ENCODE measurements at regions not wholly inside any gene's neighbourhood (a gene's known extent, or its start where the extent isn't known, plus 50 kb on each side); places are given as distances from the start of the nearest gene placed in this dataset.

- Histone ChIP-seq H3K9me3 (ENCODE audit: low read length) (no peaks in the 10 kb centered on the region), H4K20me1 (ENCODE audit: insufficient read depth, low read length) (no peaks in the 10 kb centered on the region), H3K79me2 (ENCODE audit: insufficient read depth, low read length) (no peaks in the 10 kb centered on the region), H3K4me3 (replicated peaks in 1 of 3; ENCODE audit: insufficient read depth in 1 of 3, low read depth in 2 of 3, low read length in 3 of 3) (no peak overlapping the region), H2AFZ (ENCODE audit: low read length) (no peak overlapping the region), H3K27me3 (ENCODE audit: control insufficient read depth in 1 of 2, insufficient read depth in 2 of 2, low read length in 2 of 2) (peaks cover 1 to 20% of the 10 kb centered on the region in 2 experiments; a peak in 2 of 5 replicates), H3K4me2 (ENCODE audit: low read depth, low read length) (no peak overlapping the region), H3K27ac (ENCODE audit: extremely low read length, insufficient read depth, low read length) (no peak overlapping the region), H3K4me1 (ENCODE audit: insufficient read depth, low read length) (no peaks in the 10 kb centered on the region), H3K36me3 (replicated peaks in 1 of 2; ENCODE audit: control insufficient read depth in 1 of 2, insufficient read depth in 2 of 2, low read length in 2 of 2) (no peaks in the 10 kb centered on the region), H3K9ac (ENCODE audit: insufficient read depth, low read depth, low read length) (no peak overlapping the region)
- CTCF ChIA-PET (ENCODE audit: low intra/inter-chr PET ratio, low total read pairs), result no interaction called here
- in situ Hi-C loops (cut with HindIII; ENCODE audit: extremely low pct_ligation_motif_present, low pct_unique_long_range_greater_than_20kb) (no loop called here), intact Hi-C loops (cut with micrococcal nuclease; ENCODE audit: unreplicated experiment) (no loop called here)
- POLR2A ChIA-PET, result no interaction called here
- ATAC-seq (no peak), DNase-seq (ENCODE audit: low spot score) (no peak), FAIRE-seq (no peak)
- TF ChIP-seq BCL3 (CRISPR knock-in tag; IDR thresholded peaks at IDR 0.05), result no peak
- TF ChIP-seq SATB2 (CRISPR knock-in tag; IDR thresholded peaks at IDR 0.05), result no peak
- TF ChIP-seq ZNF773 (CRISPR knock-in tag; IDR thresholded peaks at IDR 0.05; ENCODE audit: borderline replicate concordance), result no peak
- TF ChIP-seq IRF1 (CRISPR knock-in tag; IDR thresholded peaks at IDR 0.05; ENCODE audit: low read depth), result no peak
- TF ChIP-seq FIP1L1 (IDR thresholded peaks at IDR 0.05; ENCODE audit: borderline replicate concordance, insufficient read depth, low read depth, low read length), result no peak
- no peak for TF ChIP-seq MEF2D (CRISPR knock-in tag; IDR thresholded peaks at IDR 0.05)
- TF ChIP-seq WIZ (CRISPR knock-in tag; IDR thresholded peaks at IDR 0.05), result no peak
- TF ChIP-seq ZSCAN29 (CRISPR knock-in tag; conservative IDR thresholded peaks at IDR 0.05), result no peak
- TF ChIP-seq THAP7 (CRISPR knock-in tag; IDR thresholded peaks at IDR 0.05), result no peak
- no peak for TF ChIP-seq HOXA9 (CRISPR knock-in tag; IDR thresholded peaks at IDR 0.05; ENCODE audit: borderline replicate concordance)
- no peak for TF ChIP-seq NR2F1 (CRISPR knock-in tag; IDR thresholded peaks at IDR 0.05)
- BruUV-seq (replicated peaks), result no TSS peak
- WGBS (ENCODE audit: low lambda C conversion rate), result 0% methylated on average over 6 of the region's 6 CpGs
Observed at GRCh38 chr1:101316256-101316655, 79.4 kb downstream of the S1PR1 start.

All from HepG2 (cell line).